Thoracic aorta (tissue), 2 donors: ENCODE measurements at regions not wholly inside any gene's neighbourhood (a gene's known extent, or its start where the extent isn't known, plus 50 kb on each side); places are given as distances from the start of the nearest gene placed in this dataset.

Source experiments
- ATAC-seq: fragments of 150-250 bp; one replicate; pipeline ENCODE4 v1.8.0; 2017; ENCODE audit warnings: low read depth; ENCODE audit not compliant: insufficient number of reproducible peaks, low FRiP score
- DNase-seq: peaks from one replicate; pipeline ENCODE4 v3.0.0-alpha.2; 2020; ENCODE audit warnings: low spot score
- H3K27ac ChIP-seq, 2 donors: fragments of 200-600 bp; sonication (generic); 1 replicate in 1 of 2; 2 replicates in 1 of 2; pipeline ENCODE4 v1.5.1; 2016; ENCODE audit warnings: mild to moderate bottlenecking in 2 of 2, moderate library complexity in 2 of 2
- H3K27me3 ChIP-seq: fragments of 200-600 bp; sonication (generic); replicated peaks from 2 replicates; pipeline ENCODE4 v1.6.0; 2016; ENCODE audit warnings: mild to moderate bottlenecking; ENCODE audit not compliant: insufficient read depth
- H3K36me3 ChIP-seq: fragments of 200-600 bp; sonication (generic); one replicate; pipeline ENCODE4 v1.5.1; 2016
- H3K4me1 ChIP-seq, 2 donors: fragments of 200-600 bp; sonication (generic); 1 replicate in 1 of 2; 2 replicates in 1 of 2; pipeline versions ENCODE4 v1.5.1 to v1.6.0; 2016; ENCODE audit warnings: low read depth in 2 of 2, mild to moderate bottlenecking in 1 of 2; ENCODE audit not compliant: control insufficient read depth in 1 of 2
- H3K4me3 ChIP-seq: fragments of 200-600 bp; sonication (generic); 2 replicates; pipeline ENCODE4 v1.5.1; 2016; ENCODE audit warnings: mild to moderate bottlenecking
- H3K9me3 ChIP-seq: fragments of 200-600 bp; sonication (generic); 2 replicates; pipeline ENCODE4 v1.5.1; 2016
- CTCF ChIP-seq: fragments of 200-600 bp; sonication (generic); IDR thresholded peaks from one replicate; pipeline ENCODE4 v1.5.1; 2019; ENCODE audit warnings: antibody characterized with exemption

GRCh38 chr1:233444484-233444883 is 117.0 kb downstream of the MAP3K21 start:
- DNase-seq (no peak), ATAC-seq (no peak)
- Histone ChIP-seq H3K9me3 (no peaks in the 10 kb centered on the region), H3K27me3 (no peaks in the 10 kb centered on the region), H3K27ac (no peak overlapping the region), H3K36me3 (no peaks in the 10 kb centered on the region), H3K4me1 (no peaks in the 10 kb centered on the region), H3K4me3 (no peak overlapping the region)
- TF ChIP-seq CTCF = no peak

GRCh38 chr1:233445737-233446136 is 118.2 kb downstream of the MAP3K21 start:
- Histone ChIP-seq H3K27ac (no peak overlapping the region), H3K9me3 (no peaks in the 10 kb centered on the region), H3K4me1 (no peaks in the 10 kb centered on the region), H3K4me3 (no peak overlapping the region), H3K27me3 (no peaks in the 10 kb centered on the region), H3K36me3 (no peaks in the 10 kb centered on the region)
- DNase-seq (no peak), ATAC-seq (no peak)
- no peak for TF ChIP-seq CTCF

GRCh38 chr1:233446935-233447334 is 119.4 kb downstream of the MAP3K21 start:
- TF ChIP-seq CTCF = no peak
- H3K36me3 ChIP-seq = no peaks in the 10 kb centered on the region
- H3K27ac ChIP-seq = no peak overlapping the region
- H3K27me3 ChIP-seq = no peaks in the 10 kb centered on the region
- H3K4me3 ChIP-seq = no peak overlapping the region
- DNase-seq = no peak
- no peaks in the 10 kb centered on the region for H3K9me3 ChIP-seq
- no peak for ATAC-seq
- no peaks in the 10 kb centered on the region for H3K4me1 ChIP-seq

- Histone ChIP-seq H3K36me3 (no peaks in the 10 kb centered on the region), H3K9me3 (no peaks in the 10 kb centered on the region), H3K27me3 (no peaks in the 10 kb centered on the region), H3K27ac (no peak overlapping the region), H3K4me3 (no peak overlapping the region), H3K4me1 (no peaks in the 10 kb centered on the region)
- no peak for TF ChIP-seq CTCF
- ATAC-seq = no peak
- DNase-seq = no peak
Measured at GRCh38 chr1:233448109-233448689, 120.7 kb downstream of the MAP3K21 start.

- DNase-seq = no peak
- Histone ChIP-seq H3K27me3 (no peaks in the 10 kb centered on the region), H3K4me1 (no peaks in the 10 kb centered on the region), H3K9me3 (no peaks in the 10 kb centered on the region), H3K27ac (no peak overlapping the region), H3K4me3 (no peak overlapping the region), H3K36me3 (no peaks in the 10 kb centered on the region)
- ATAC-seq = no peak
- TF ChIP-seq CTCF = no peak
Measured at GRCh38 chr1:233452724-233453123, 125.2 kb downstream of the MAP3K21 start.
